ENCODE measurements at regions not wholly inside any gene's neighbourhood (a gene's known extent, or its start where the extent isn't known, plus 50 kb on each side); places are given as distances from the start of the nearest gene placed in this dataset.

DNA sequence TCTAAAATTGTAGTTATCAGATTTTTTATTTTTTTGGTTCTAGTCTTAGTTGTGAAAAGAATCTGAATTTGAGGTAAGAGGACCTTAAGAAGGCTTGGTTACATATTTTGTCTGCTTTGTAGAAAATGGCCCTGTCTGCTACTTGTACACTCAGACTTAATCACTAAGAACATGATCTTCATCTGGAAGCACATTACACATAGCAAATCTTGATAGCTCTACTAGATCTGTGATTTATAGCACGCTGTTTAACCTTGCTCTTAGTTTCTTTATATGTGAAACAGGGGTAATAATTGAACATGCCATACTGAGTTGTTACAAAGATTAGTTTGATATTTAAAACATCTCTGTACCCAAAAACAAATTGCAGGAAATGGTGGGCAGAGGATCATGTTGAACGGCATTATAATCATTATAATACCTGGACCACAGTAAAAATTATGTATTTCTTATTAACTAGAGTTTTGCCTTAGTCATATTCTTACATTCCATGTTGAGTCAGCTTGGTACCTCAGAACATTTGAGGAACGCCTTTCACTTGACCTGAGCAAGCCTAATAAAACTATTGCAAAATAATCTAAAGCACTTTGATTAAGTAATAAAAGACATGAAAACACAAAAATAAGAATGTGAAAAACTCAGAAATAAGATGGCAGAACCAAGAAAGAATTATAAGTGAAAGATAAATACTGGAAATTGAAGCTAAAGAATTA, 738.0 kb upstream of the AADAT start:
- no peak for DNase-seq (ENCODE audit: low spot score)
- no peak overlapping the region for H3K4me3 ChIP-seq
- no peaks in the 10 kb centered on the region for H3K27me3 ChIP-seq
- no peaks in the 10 kb centered on the region for H3K4me1 ChIP-seq
- no peaks in the 10 kb centered on the region for H3K36me3 ChIP-seq
- no peaks in the 10 kb centered on the region for H3K9me3 ChIP-seq
- TF ChIP-seq, protein P1, sequence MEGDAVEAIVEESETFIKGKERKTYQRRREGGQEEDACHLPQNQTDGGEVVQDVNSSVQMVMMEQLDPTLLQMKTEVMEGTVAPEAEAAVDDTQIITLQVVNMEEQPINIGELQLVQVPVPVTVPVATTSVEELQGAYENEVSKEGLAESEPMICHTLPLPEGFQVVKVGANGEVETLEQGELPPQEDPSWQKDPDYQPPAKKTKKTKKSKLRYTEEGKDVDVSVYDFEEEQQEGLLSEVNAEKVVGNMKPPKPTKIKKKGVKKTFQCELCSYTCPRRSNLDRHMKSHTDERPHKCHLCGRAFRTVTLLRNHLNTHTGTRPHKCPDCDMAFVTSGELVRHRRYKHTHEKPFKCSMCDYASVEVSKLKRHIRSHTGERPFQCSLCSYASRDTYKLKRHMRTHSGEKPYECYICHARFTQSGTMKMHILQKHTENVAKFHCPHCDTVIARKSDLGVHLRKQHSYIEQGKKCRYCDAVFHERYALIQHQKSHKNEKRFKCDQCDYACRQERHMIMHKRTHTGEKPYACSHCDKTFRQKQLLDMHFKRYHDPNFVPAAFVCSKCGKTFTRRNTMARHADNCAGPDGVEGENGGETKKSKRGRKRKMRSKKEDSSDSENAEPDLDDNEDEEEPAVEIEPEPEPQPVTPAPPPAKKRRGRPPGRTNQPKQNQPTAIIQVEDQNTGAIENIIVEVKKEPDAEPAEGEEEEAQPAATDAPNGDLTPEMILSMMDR (IDR thresholded peaks at IDR 0.05), result no peak
- H3K27ac ChIP-seq, result no peak overlapping the region

DNA sequence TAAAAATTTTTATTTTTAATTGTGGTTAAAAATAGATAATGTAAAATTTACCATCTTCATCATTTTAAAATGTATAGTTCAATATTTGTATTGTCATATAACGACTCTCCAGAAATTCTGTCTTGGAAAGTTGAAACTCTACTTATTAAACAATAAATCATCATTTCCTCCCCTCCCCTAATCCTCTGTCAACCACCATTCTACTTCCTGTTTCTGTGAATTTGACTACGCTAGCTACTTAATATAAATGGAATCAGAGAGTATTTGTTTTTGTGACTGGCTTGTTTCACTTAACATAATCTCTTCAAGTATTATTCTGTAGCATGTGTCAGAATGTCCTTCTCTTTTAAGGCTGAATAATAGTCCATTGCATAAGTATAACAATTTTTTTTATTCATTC, 729.0 kb upstream of the AADAT start:
- H3K27ac ChIP-seq, result no peak overlapping the region
- no peaks in the 10 kb centered on the region for H3K4me1 ChIP-seq
- peaks cover 0 to 8% of the 10 kb centered on the region in 2 donors for H3K9me3 ChIP-seq
- H3K27me3 ChIP-seq, result no peaks in the 10 kb centered on the region
- H3K36me3 ChIP-seq, result no peaks in the 10 kb centered on the region
- H3K4me3 ChIP-seq, result no peak overlapping the region
- DNase-seq (ENCODE audit: low spot score), result no peak
- TF ChIP-seq, protein P1 (IDR thresholded peaks at IDR 0.05), result no peak

DNA sequence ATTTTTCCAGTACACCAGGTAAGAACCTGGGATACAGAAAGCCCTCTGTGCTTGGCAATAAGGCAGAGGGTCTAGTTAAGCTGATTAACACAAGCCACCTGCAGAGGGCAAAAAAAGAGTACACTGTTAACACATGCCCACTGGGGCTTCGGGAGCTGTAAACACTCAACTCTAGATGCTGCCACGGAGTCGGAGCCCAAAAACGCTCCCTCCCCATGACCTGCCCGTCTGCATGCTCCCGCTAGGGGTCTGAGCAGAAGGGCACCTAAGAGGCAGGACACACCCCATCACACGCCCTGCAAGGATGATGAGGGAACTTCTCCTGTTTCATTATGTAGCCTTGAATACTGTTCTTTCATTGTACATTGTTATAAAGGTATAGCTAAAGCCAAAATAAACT, 715.6 kb upstream of the AADAT start:
- TF ChIP-seq, protein P1 (IDR thresholded peaks at IDR 0.05), result no peak
- H3K4me3 ChIP-seq, result no peak overlapping the region
- H3K36me3 ChIP-seq, result no peaks in the 10 kb centered on the region
- H3K27ac ChIP-seq, result no peak overlapping the region
- H3K9me3 ChIP-seq, result no peaks in the 10 kb centered on the region
- DNase-seq (ENCODE audit: low spot score), result no peak
- no peaks in the 10 kb centered on the region for H3K4me1 ChIP-seq
- H3K27me3 ChIP-seq, result no peaks in the 10 kb centered on the region

DNA sequence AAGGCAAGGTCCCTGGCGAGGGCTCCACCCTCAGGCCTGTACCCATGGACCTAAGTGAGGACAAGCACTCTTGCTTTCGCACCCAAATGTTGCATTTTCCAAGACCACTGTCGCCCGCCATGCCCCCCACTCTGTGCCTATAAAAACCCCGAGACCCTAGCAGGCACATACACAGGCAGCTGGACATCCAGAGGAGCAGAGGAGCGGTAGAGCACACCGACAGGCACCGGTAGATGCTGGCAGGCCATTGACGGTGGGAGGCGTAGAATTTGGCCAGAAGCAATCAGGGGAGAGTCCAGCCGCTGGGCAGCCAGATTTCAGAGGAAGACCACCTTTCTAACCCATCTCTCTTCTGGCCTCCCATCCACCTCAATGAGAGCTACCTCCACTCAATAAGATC, 715.2 kb upstream of the AADAT start:
- Histone ChIP-seq H3K36me3 (no peaks in the 10 kb centered on the region), H3K27me3 (no peaks in the 10 kb centered on the region), H3K4me3 (no peak overlapping the region), H3K4me1 (no peaks in the 10 kb centered on the region), H3K9me3 (no peaks in the 10 kb centered on the region), H3K27ac (no peak overlapping the region)
- no peak for DNase-seq (ENCODE audit: low spot score)
- TF ChIP-seq, protein P1 (IDR thresholded peaks at IDR 0.05), result no peak

DNA sequence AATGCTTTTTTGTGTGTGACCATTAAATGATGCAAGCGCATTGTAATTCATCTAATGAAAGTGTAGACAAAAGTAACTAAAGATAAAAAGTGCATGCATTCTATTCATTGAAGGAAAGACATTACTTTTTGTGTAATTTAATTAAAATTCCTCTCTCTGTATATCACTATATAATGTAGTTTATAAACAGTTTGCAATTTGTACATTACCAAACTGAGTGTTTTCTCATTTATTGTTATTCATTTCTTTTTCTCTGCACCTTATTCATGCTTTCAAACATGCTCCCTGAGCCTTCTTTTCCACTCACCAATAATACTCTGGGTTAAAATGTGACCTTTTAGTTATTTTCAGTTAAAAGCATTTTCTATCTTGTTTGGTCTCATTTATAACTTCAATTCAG, 713.7 kb upstream of the AADAT start:
- Histone ChIP-seq H3K27ac (no peak overlapping the region), H3K4me3 (no peak overlapping the region), H3K36me3 (no peaks in the 10 kb centered on the region), H3K27me3 (no peaks in the 10 kb centered on the region), H3K9me3 (no peaks in the 10 kb centered on the region), H3K4me1 (no peaks in the 10 kb centered on the region)
- DNase-seq (ENCODE audit: low spot score), result no peak
- TF ChIP-seq, protein P1 (IDR thresholded peaks at IDR 0.05), result no peak

DNA sequence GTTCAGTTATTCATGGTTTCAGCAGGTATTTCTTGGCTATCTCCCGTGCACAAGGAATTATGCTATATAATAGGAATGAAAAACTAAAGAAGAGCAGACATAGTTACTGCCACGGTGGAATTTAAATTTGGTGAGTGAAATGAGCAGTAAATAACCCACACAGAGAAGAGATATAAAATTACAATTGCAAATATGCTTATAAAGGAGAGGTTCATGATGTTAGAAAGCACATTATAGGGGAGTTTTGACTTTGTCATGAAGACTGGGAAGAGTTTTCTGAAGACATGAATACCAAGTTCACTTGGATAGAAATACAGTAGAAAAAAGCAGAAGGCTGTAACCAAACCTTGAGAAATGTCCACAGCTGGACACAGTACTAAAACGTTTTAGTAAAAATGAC, 712.0 kb upstream of the AADAT start:
- TF ChIP-seq, protein P1 (IDR thresholded peaks at IDR 0.05), result no peak
- no peak overlapping the region for H3K27ac ChIP-seq
- H3K4me1 ChIP-seq, result no peaks in the 10 kb centered on the region
- DNase-seq (ENCODE audit: low spot score), result no peak
- no peak overlapping the region for H3K4me3 ChIP-seq
- no peaks in the 10 kb centered on the region for H3K27me3 ChIP-seq
- H3K9me3 ChIP-seq, result no peaks in the 10 kb centered on the region
- H3K36me3 ChIP-seq, result no peaks in the 10 kb centered on the region

Measured in right atrium auricular region (tissue), 2 donors.